ENCODE measurements at regions not wholly inside any gene's neighbourhood (a gene's known extent, or its start where the extent isn't known, plus 50 kb on each side); places are given as distances from the start of the nearest gene placed in this dataset.
"Not testable (repeated sequence)": the region's sequence is repeated elsewhere in the genome, so short reads cannot be mapped to it uniquely, and the experiment has no call there.

DNA sequence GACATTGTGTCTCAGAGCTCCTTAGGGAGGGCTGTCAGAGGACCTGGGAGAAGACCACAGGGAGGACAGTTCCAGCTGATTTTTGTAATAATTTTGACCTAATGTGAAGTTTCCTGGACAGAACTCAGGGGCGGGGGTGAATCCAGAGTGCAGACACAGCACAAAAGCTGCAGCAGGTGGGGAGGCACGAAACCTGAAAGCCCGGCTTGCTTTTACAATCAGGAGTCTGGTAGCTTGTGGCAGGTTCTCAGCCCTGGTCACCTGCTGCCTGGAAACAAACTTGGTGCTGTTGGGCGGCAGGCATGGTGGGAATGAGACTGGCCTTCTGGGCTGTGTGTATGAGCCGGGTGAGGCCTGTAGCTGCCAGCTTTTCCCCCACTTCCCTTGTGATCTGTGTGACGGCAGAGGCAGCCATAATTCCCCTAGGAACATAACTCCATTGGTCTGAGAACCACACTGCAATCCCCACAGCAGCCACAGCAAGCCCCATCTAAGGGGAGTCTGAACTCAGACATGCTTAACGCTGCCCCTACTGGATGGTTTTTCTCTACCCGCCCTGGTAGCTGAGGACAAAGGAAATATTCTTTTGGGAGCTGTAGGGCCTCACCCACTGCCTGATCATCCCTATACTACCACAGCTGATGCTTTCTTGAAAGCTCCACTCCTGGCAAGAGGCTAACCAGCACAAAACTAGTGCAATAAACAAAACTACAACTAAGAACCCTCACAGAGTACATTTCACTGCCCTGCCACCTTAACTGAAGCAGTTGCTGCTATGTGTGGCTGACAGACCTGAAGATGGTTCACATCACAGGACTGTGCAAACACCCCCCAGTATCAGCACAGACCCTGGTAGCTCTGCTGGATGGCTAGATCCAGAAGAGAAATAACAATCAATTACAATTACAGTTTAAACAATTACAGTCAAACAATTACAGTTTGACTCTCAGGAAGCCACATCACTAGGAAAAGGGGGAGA lies 1055.1 kb upstream of the GJE1 start:
- no peak for DNase-seq (ENCODE audit: low spot score)

DNA sequence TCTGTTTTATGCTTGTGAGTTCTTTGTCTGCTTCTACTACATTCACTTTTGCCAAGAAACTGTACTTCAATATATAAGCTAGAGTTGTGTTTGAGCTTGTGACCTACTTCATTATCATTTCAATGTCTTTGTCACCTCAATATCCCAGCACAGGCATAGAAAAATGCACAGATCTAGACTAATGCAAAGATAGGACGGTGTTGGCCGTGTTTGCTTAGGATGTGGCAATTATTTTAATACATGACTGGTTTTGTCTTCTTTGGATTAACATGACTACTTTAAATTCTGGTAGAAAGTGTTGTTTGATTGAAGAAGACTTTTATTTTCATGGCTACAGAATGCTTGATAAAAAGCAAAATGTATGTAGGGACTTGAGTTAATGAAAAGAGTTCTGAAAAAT lies 1075.0 kb upstream of the GJE1 start:
- DNase-seq (ENCODE audit: low spot score): no peak

DNA sequence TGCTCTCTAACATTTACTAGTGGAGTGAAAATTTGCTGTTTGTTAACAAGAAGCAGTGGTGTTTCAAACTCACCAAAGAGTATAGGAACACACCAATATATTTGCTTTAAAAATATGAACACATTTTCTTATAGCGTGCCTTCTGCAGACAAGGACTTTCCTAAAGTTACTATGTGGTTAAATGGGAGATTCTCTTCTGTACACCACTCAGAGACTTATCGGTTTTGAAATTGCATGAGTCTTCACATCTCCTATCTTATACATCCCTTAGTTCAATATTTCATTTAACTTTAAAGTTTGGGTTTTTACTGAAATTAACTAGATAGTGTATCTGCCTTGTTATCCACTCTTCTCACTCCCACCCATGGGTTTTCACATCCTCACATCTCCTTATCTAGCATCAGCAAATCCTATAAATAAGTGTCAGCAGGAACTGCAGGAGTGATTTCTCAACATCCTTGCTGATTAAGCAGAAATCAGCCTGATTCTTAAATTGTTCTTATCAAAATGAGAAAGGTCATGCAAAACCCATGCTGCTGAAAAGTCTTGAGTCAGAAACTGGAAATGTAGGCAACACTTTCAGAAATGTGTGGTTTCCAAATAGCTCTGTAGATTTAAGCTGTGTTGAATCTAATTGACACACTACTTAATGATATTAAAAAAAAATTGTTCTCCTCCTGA lies 1075.6 kb upstream of the GJE1 start:
- DNase-seq (ENCODE audit: low spot score): no peak

GRCh38 chr6:141050471-141050870 lies 1082.3 kb upstream of the GJE1 start:
- DNase-seq (ENCODE audit: low spot score): no peak

GRCh38 chr6:141048451-141048850 lies 1084.3 kb upstream of the GJE1 start:
- DNase-seq (ENCODE audit: low spot score): no peak

DNA sequence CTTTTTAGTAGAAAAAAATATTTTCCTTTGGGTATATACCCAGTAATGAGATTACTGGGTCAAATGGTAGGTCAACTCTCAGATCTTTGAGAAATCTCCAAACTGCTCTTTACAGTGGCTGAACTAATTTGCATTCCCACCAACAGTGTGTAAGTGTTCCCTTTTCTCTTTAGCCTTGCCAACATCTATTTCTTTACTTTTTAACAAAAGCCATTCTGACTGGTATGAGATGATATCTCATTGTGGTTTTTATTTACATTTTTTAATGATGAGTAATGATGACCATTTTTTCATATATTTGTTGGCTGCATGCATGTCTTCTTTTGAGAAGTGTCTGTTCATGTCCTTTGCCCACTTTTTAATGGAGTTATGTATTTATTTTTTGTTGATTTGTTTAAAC lies 1086.2 kb upstream of the GJE1 start:
- DNase-seq (ENCODE audit: low spot score): not testable (repeated sequence)

DNA sequence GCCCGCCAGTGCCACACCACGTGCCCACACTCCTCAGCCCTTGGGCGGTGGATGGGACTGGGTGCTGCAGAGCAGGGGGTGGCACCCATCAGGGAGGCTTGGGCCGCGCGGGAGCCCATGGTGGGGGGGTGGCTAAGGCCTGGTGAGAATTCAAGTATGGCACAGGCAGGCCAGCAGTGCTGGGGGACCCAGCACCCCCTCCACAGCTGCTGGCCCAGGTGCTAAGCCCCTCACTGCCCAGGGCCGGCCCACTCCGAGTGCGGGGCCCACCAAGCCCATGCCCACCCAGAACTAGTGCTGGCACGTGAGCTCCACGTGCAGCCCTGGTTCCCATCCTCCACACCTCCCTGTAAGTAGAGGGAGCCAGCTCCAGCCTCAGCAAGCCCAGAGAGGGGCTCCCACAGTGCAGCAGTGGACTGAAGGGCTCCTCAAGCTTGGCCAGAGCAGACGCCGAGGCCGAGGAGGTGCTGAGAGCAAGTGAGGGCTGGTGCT lies 1091.1 kb upstream of the GJE1 start:
- DNase-seq (ENCODE audit: low spot score): no peak

- DNase-seq (ENCODE audit: low spot score): no peak
These were observed 1097.2 kb upstream of the GJE1 start for GRCh38 chr6:141035312-141036200.

DNA sequence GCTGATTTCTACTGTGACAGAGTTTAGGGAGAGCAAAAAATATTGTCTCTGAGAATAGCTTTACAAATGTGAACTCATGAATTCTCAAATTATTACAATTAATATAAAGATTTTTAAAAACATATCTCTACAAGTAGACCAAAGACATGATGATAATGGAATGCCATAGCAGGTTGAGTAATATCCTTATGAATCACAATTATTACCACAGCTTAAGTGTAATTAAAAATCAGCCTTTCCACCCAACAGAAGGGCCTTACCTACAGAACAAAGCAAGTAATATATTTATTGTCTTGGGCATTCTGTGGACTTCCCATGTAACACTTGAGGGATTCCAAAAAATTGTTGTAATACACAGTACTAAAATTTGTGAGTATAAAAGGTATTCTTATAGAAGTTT lies 1099.6 kb upstream of the GJE1 start:
- DNase-seq (ENCODE audit: low spot score): no peak

- DNase-seq (ENCODE audit: low spot score): no peak
These were observed 1102.8 kb upstream of the GJE1 start for GRCh38 chr6:141029908-141030307.

GRCh38 chr6:141028791-141029280 lies 1103.9 kb upstream of the GJE1 start:
- DNase-seq (ENCODE audit: low spot score): no peak

DNA sequence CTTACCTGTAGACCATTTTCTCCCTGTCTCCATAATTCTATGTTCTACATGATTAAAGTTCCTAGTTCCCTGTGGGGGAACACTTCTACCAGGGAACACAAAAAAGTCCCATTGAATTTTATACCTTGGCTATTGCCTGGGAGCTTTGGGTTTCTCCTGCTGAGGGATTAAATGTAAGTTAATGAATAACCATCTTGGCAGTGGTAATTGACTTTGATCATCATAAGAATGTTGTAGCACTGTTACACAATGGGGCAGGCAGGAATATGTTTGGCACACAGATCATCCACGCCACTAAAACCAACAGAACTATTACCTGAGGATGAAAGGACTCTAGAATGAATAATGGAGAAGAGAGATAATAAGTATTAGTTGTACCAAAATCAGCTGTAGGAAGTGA lies 1106.2 kb upstream of the GJE1 start:
- DNase-seq (ENCODE audit: low spot score): no peak

DNA sequence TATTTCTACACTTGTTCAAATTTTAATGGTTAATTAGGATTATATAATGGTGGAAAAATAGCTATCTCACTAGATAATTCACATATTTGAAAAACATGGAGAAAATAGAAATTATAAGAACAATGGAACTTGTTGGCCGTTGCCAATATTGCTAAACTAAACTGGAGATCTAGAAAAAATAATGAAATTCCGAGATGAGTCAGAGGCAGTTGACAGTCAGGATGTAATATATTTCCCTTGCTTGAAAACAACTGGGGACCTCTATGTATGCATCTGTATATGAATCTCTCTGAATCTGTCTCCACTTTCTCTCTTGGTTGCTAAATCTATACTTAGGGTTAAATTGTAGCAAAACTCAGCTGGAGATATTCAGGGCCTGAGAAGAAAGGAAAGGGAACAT lies 1108.2 kb upstream of the GJE1 start:
- DNase-seq (ENCODE audit: low spot score): peak; percentile 18

DNA sequence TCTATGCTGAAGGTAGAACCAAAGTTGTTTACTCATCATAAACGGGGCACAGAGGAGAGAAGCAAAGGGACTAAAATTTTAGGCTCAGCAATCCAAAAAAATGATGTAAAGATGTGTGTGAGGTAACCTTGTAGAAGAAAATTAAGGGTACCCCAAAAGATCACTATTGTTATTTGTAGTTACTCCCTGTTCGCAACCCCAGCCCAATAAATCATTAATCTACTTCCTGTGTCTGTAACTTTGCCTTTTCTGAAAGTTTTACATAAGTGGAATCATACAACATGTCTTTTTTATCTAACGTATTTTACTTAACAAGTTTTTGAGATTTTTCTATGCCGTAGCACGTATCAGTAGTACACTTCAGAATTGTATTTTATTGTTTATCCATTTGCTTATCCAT lies 1114.8 kb upstream of the GJE1 start:
- no peak for DNase-seq (ENCODE audit: low spot score)

- no peak for DNase-seq (ENCODE audit: low spot score)
These were observed 1131.8 kb upstream of the GJE1 start for GRCh38 chr6:141000917-141001316.

GRCh38 chr6:140993515-140993914 lies 1139.2 kb upstream of the GJE1 start:
- DNase-seq (ENCODE audit: low spot score): no peak

DNA sequence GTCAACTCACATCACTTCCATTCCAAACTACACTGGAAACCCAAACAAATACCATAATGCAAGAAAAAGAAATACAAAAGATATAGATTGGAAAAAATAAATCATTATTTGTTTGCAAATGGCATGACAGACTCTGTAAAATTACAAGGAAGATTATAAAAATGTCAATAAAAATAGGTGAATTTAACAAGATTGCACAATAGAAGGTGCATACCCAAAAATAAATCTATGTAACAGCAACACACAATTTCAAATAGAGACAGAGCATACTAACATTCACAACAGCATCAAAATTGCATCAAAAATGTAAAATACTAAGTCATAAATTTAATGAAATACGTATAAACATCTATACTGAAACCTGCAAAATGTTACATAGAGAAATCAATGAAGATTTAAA lies 1140.0 kb upstream of the GJE1 start:
- no peak for DNase-seq (ENCODE audit: low spot score)

DNA sequence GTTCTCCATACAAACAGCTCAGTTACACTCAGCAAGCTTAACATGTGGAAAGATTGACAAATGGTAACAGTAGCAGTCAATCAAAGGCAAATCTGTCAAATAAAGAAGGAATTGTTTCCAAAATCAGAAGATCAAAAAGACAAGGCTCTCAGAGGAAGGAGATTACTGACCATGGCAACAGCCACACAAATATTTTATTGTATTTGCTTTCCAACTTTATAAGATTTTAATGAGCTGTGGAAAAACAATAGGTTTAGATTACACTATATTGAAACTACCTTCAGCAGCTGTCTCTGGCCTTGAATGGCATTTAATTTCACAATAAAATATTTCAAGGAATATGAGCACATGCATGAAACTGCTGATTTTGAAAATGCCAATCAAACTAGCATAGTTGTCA lies 1143.9 kb upstream of the GJE1 start:
- no peak for DNase-seq (ENCODE audit: low spot score)

DNA sequence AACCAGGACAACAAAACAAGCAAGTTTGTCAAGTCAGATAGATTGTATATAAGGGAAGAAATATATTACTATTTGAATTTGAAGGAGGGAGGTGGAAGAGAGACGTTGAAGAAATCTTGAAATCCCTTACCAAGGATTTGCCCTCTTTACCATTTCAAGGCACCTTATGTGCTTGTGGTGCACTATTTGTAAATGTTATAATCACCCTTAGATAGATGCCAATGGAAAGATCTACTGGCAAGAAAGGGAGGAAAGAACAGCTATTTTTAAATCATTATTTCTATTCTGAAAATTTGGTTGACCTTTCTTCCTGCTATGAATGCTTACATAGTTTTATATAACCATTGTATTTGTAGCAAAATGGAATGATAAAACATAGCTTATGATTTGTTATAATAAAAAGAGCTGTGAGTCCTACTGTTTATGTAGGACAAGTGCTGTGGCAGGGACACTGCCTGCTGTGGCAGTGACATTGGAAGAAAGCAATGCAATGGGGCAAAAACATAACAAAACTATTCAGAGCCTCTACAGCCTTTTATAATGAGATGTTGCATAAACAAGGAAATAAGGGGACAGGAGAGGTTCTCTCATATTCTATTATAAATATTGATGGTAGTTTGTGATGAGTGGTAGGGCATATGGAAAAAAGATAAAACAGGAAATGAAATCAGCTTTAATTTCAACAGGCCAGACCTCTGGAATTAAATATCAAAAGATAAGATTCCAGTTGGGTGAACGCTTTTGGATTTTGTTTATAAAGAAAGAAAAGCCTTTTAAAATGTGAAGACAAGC lies 1145.2 kb upstream of the GJE1 start:
- DNase-seq (ENCODE audit: low spot score): no peak

- no peak for DNase-seq (ENCODE audit: low spot score)
These were observed 1146.9 kb upstream of the GJE1 start for GRCh38 chr6:140985679-140986275.

Measured in kidney capillary endothelial cell (primary cell).